ENCODE measurements at regions not wholly inside any gene's neighbourhood (a gene's known extent, or its start where the extent isn't known, plus 50 kb on each side); places are given as distances from the start of the nearest gene placed in this dataset.
"Not testable (repeated sequence)": the region's sequence is repeated elsewhere in the genome, so short reads cannot be mapped to it uniquely, and the experiment has no call there.

- TF ChIP-seq PRDM4 (tag by site-specific recombination; IDR thresholded peaks at IDR 0.05) (no peak), SP3 (tag by site-specific recombination; IDR thresholded peaks at IDR 0.05) (no peak), ZNF701 (tag by site-specific recombination; IDR thresholded peaks at IDR 0.05) (no peak), ZNF677 (tag by site-specific recombination; IDR thresholded peaks at IDR 0.05) (no peak), KLF8 (tag by site-specific recombination; IDR thresholded peaks at IDR 0.05) (no peak), HOXA7 (CRISPR knock-in tag; IDR thresholded peaks at IDR 0.05; ENCODE audit: borderline replicate concordance) (no peak)
These were observed 123.0 kb downstream of the BANF2 start (continued) for GRCh38 chr20:17822540-17823408.

GRCh38 chr20:17822039-17822438, 122.3 kb downstream of the BANF2 start:
- TF ChIP-seq ZNF701 (tag by site-specific recombination; IDR thresholded peaks at IDR 0.05): no peak
- TF ChIP-seq ZBTB20 (tag by site-specific recombination; IDR thresholded peaks at IDR 0.05): no peak
- TF ChIP-seq ZNF488 (tag by site-specific recombination; IDR thresholded peaks at IDR 0.05): no peak
- no peak for TF ChIP-seq ZSCAN16 (tag by site-specific recombination; IDR thresholded peaks at IDR 0.05)
- no peak for TF ChIP-seq ZNF660 (tag by site-specific recombination; IDR thresholded peaks at IDR 0.05)
- TF ChIP-seq ZNF654 (tag by site-specific recombination; IDR thresholded peaks at IDR 0.05; ENCODE audit: low read depth): no peak
- no peak for TF ChIP-seq PRDM1 (tag by site-specific recombination; IDR thresholded peaks at IDR 0.05)
- TF ChIP-seq ZNF692 (tag by site-specific recombination; IDR thresholded peaks at IDR 0.05): no peak
- H3K27ac ChIP-seq (ENCODE audit: extremely low read depth, low read depth, low read length): no peak overlapping the region
- no peaks in the 10 kb centered on the region for H3K4me1 ChIP-seq (ENCODE audit: control insufficient read depth, insufficient read depth, low read length)
- no peaks in the 10 kb centered on the region for H3K9me3 ChIP-seq (ENCODE audit: control insufficient read depth, insufficient read depth, low read depth, low read length)
- ChIA-PET POLR2A (no interaction called here), CTCF (interaction anchor here (0.5 kb wide), 1 partner anchor 107 kb away, joined by 3 read pairs; no protein-coding TSS in a partner anchor)
- H3K36me3 ChIP-seq (ENCODE audit: control insufficient read depth in 2 of 2, insufficient read depth in 1 of 2, low read length in 2 of 2): no peaks in the 10 kb centered on the region
- H3K4me3 ChIP-seq (ENCODE audit: low read depth, low read length): no peak overlapping the region

- H3K27ac ChIP-seq (ENCODE audit: extremely low read depth, low read depth, low read length); H3K4me3 ChIP-seq (ENCODE audit: low read depth, low read length); H3K36me3 ChIP-seq (ENCODE audit: control insufficient read depth in 2 of 2, insufficient read depth in 1 of 2, low read length in 2 of 2); POLR2A ChIA-PET; H3K4me1 ChIP-seq (ENCODE audit: control insufficient read depth, insufficient read depth, low read length); H3K9me3 ChIP-seq (ENCODE audit: control insufficient read depth, insufficient read depth, low read depth, low read length): not testable (repeated sequence)
- CTCF ChIA-PET: interaction anchor here (0.5 kb wide), 1 partner anchor 107 kb away, joined by 3 read pairs; no protein-coding TSS in a partner anchor
These were observed 121.8 kb downstream of the BANF2 start for GRCh38 chr20:17821606-17822005.

- POLR2A ChIA-PET: no interaction called here
- Histone ChIP-seq H3K4me3 (ENCODE audit: low read depth, low read length) (no peak overlapping the region), H3K4me1 (ENCODE audit: control insufficient read depth, insufficient read depth, low read length) (no peaks in the 10 kb centered on the region), H3K9me3 (ENCODE audit: control insufficient read depth, insufficient read depth, low read depth, low read length) (no peaks in the 10 kb centered on the region), H3K27ac (ENCODE audit: extremely low read depth, low read depth, low read length) (no peak overlapping the region), H3K36me3 (ENCODE audit: control insufficient read depth in 2 of 2, insufficient read depth in 1 of 2, low read length in 2 of 2) (no peaks in the 10 kb centered on the region)
- CTCF ChIA-PET: no interaction called here
- TF ChIP-seq ZNF501 (tag by site-specific recombination; IDR thresholded peaks at IDR 0.05): no peak
- no peak for TF ChIP-seq SETDB1 (IDR thresholded peaks at IDR 0.05; ENCODE audit: insufficient read length, low read length)
- TF ChIP-seq SCRT1 (tag by site-specific recombination; IDR thresholded peaks at IDR 0.05; ENCODE audit: borderline replicate concordance): no peak
- TF ChIP-seq PBX3 (CRISPR knock-in tag; IDR thresholded peaks at IDR 0.05): no peak
- no peak for TF ChIP-seq ZNF280D (tag by site-specific recombination; IDR thresholded peaks at IDR 0.05)
- no peak for TF ChIP-seq ZSCAN16 (tag by site-specific recombination; IDR thresholded peaks at IDR 0.05)
- no peak for TF ChIP-seq ZNF777 (tag by site-specific recombination; IDR thresholded peaks at IDR 0.05; ENCODE audit: borderline replicate concordance)
These were observed 119.8 kb downstream of the BANF2 start for GRCh38 chr20:17819395-17820093.

All from HEK293 (cell line).